Astrocyte (in vitro differentiated cells and primary cell): ENCODE measurements at regions not wholly inside any gene's neighbourhood (a gene's known extent, or its start where the extent isn't known, plus 50 kb on each side); places are given as distances from the start of the nearest gene placed in this dataset.

Experiments used
- CTCF ChIP-seq: IDR thresholded peaks from 2 replicates; pipeline ENCODE4 v1.5.1; 2011; ENCODE audit warnings: low read depth, mild to moderate bottlenecking, inconsistent platforms, low read length, moderate library complexity; ENCODE audit not compliant: insufficient read depth
- EZH2 ChIP-seq: IDR thresholded peaks from 2 replicates; pipeline ENCODE4 v1.6.1; 2012; ENCODE audit warnings: mild to moderate bottlenecking, low read length, inconsistent platforms; ENCODE audit not compliant: insufficient read depth

- TF ChIP-seq CTCF: no peak
- TF ChIP-seq EZH2: no peak
Measured at GRCh38 chr3:15940641-15941040, 142.9 kb upstream of the ANKRD28 start.
